ENCODE measurements at regions not wholly inside any gene's neighbourhood (a gene's known extent, or its start where the extent isn't known, plus 50 kb on each side); places are given as distances from the start of the nearest gene placed in this dataset.
A peak's percentile ranks its signal among the peaks of the same experiment; 100 is the strongest.

GRCh38 chr7:71016401-71016800, 115.5 kb upstream of the GALNT17 start:
- Histone ChIP-seq H4K20me1 (ENCODE audit: insufficient read depth, low read length) (no peaks in the 10 kb centered on the region), H3K36me3 (replicated peaks in 1 of 2; ENCODE audit: control insufficient read depth in 1 of 2, insufficient read depth in 2 of 2, low read length in 2 of 2) (no peaks in the 10 kb centered on the region), H3K9ac (ENCODE audit: insufficient read depth, low read length, poor library complexity, severe bottlenecking) (no peak overlapping the region), H3K4me1 (ENCODE audit: control insufficient read depth in 1 of 2, insufficient read depth in 2 of 2, low read length in 2 of 2) (no peaks in the 10 kb centered on the region), H3K79me2 (ENCODE audit: insufficient read depth, low read length) (no peaks in the 10 kb centered on the region), H3K27me3 (ENCODE audit: control insufficient read depth in 2 of 2, insufficient read depth in 2 of 2, low read length in 2 of 2) (no peaks in the 10 kb centered on the region), H3K4me3 (replicated peaks in 1 of 3; ENCODE audit: low read depth in 2 of 3, low read length in 3 of 3) (no peak overlapping the region), H3K9me3 (replicated peaks in 1 of 2; ENCODE audit: control insufficient read depth in 1 of 2, insufficient read depth in 1 of 2, low read length in 2 of 2) (peaks cover 22 to 51% of the 10 kb centered on the region in 2 donors), H3K4me2 (replicated peaks; ENCODE audit: extremely low read depth, low read length, poor library complexity, severe bottlenecking) (no peak overlapping the region), H2AFZ (ENCODE audit: insufficient read depth, low read depth, low read length, poor library complexity, severe bottlenecking) (no peak overlapping the region), H3K27ac (ENCODE audit: low read depth in 1 of 2, low read length in 2 of 2) (no peak overlapping the region)
- Mint-ChIP-seq H3K27ac (no peak overlapping the region), H3K27me3 (ENCODE audit: low read depth in 3 of 3) (no peaks in the 10 kb centered on the region), H3K4me3 (peak overlapping the region in 1 of 2 donors; percentile 6), H3K36me3 (no peaks in the 10 kb centered on the region), H3K4me1 (no peaks in the 10 kb centered on the region), H3K9me3 (peaks cover 15 to 37% (median 20%) of the 10 kb centered on the region in 7 donors)
- WGBS (ENCODE audit: insufficient coverage), result 94% methylated on average over 2 of the region's 2 CpGs
- DNase-seq, result no peak
- no peak for TF ChIP-seq CTCF (IDR thresholded peaks at IDR 0.05)
- intact Hi-C loops (cut with micrococcal nuclease), result no loop called here

- Histone ChIP-seq H3K9me3 (replicated peaks in 1 of 2; ENCODE audit: control insufficient read depth in 1 of 2, insufficient read depth in 1 of 2, low read length in 2 of 2) (peaks cover 22 to 59% of the 10 kb centered on the region in 2 donors), H4K20me1 (ENCODE audit: insufficient read depth, low read length) (no peaks in the 10 kb centered on the region), H2AFZ (ENCODE audit: insufficient read depth, low read depth, low read length, poor library complexity, severe bottlenecking) (no peak overlapping the region), H3K9ac (ENCODE audit: insufficient read depth, low read length, poor library complexity, severe bottlenecking) (no peak overlapping the region), H3K27me3 (ENCODE audit: control insufficient read depth in 2 of 2, insufficient read depth in 2 of 2, low read length in 2 of 2) (no peaks in the 10 kb centered on the region), H3K4me1 (ENCODE audit: control insufficient read depth in 1 of 2, insufficient read depth in 2 of 2, low read length in 2 of 2) (no peaks in the 10 kb centered on the region), H3K4me3 (replicated peaks in 1 of 3; ENCODE audit: low read depth in 2 of 3, low read length in 3 of 3) (no peak overlapping the region), H3K36me3 (replicated peaks in 1 of 2; ENCODE audit: control insufficient read depth in 1 of 2, insufficient read depth in 2 of 2, low read length in 2 of 2) (no peaks in the 10 kb centered on the region), H3K79me2 (ENCODE audit: insufficient read depth, low read length) (no peaks in the 10 kb centered on the region), H3K4me2 (replicated peaks; ENCODE audit: extremely low read depth, low read length, poor library complexity, severe bottlenecking) (no peak overlapping the region), H3K27ac (ENCODE audit: low read depth in 1 of 2, low read length in 2 of 2) (no peak overlapping the region)
- H3K27ac Mint-ChIP-seq, result no peak overlapping the region
- no peak overlapping the region for H3K4me3 Mint-ChIP-seq
- no peaks in the 10 kb centered on the region for H3K36me3 Mint-ChIP-seq
- no peaks in the 10 kb centered on the region for H3K27me3 Mint-ChIP-seq (ENCODE audit: low read depth in 3 of 3)
- TF ChIP-seq CTCF (IDR thresholded peaks at IDR 0.05), result no peak
- peaks cover 15 to 34% (median 21%) of the 10 kb centered on the region in 7 donors for H3K9me3 Mint-ChIP-seq
- DNase-seq, result no peak
- no peaks in the 10 kb centered on the region for H3K4me1 Mint-ChIP-seq
- intact Hi-C loops (cut with micrococcal nuclease), result no loop called here
- 94% methylated on average over 17 of the region's 17 CpGs for WGBS (ENCODE audit: insufficient coverage)
These were observed 114.3 kb upstream of the GALNT17 start for GRCh38 chr7:71017602-71018001.

Data from CD14-positive monocyte (primary cell).